Heart left ventricle (tissue), 13 donors: ENCODE measurements at regions not wholly inside any gene's neighbourhood (a gene's known extent, or its start where the extent isn't known, plus 50 kb on each side); places are given as distances from the start of the nearest gene placed in this dataset.

Experiments
- POLR2A ChIP-seq, 2 donors: fragments of 450-650 bp; IDR thresholded peaks; one replicate each; pipeline ENCODE4 v1.6.1; 2017; ENCODE audit warnings: antibody characterized with exemption in 2 of 2, mild to moderate bottlenecking in 2 of 2, moderate library complexity in 2 of 2
- TF ChIP-seq, protein P1 (sequence below), 12 donors: fragments of 200-600 bp; sonication (generic) in 4 of 12; IDR thresholded peaks; one replicate each; pipeline versions ENCODE4 v1.5.0 to v1.8.0; 2018 to 2022; ENCODE audit warnings: antibody characterized with exemption in 12 of 12, mild to moderate bottlenecking in 5 of 12
- donor health status: ischemic (EF 13 %, LVEDD 7.1; RV severe dilation, severe dysfunction).
- donor health status: DM: no; HTN: yes; CAD: no.
- donor health status: DM: no; HTN: no; CAD: no.
- donor health status: ischemic (EF 25% LVEDD 6.9; RV normal size, moderate dysfunction).
- donor health status: ischemic (EF 25% LVEDD 5.7; RV mildly dilated, moderate dysfunction).
- donor health status: ischemic (EF 35%, LVEDD 5.7; RV mildly dilated, moderate dysfunction).
- donor health status: nonischemic (EF 11% LVEDD 7.7; RV severe dilation, severe dysfunction).
- donor health status: DM: yes; HTN: yes; CAD: no.
- donor health status: PGD.
- donor health status: ischemic (EF 29% LVEDD 5.4; RV normal size, mild dysfunction).
- donor health status: nonischemic (EF 23%, LVEDD 6.1; RV moderate dilation, normal function).

DNA sequence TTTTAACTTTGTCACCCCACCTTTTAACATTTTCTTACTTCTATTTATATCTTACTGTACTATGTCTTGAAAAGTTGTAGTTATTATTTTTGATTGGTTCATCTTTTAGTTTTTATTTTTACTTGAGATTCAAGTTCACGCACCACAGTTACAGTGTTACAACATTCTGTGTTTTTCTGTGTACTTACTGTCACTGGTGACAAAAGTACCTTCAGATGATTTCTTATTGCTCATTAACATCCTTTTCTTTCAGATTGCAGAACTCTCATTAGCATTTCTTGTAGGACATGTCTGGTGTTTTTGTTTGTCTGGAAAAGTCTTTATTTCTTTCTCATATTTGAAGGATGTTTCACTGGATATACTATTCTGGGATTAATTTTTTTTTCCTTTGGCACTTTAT is 289.9 kb downstream of the BCAT1 start:
- TF ChIP-seq, protein P1, sequence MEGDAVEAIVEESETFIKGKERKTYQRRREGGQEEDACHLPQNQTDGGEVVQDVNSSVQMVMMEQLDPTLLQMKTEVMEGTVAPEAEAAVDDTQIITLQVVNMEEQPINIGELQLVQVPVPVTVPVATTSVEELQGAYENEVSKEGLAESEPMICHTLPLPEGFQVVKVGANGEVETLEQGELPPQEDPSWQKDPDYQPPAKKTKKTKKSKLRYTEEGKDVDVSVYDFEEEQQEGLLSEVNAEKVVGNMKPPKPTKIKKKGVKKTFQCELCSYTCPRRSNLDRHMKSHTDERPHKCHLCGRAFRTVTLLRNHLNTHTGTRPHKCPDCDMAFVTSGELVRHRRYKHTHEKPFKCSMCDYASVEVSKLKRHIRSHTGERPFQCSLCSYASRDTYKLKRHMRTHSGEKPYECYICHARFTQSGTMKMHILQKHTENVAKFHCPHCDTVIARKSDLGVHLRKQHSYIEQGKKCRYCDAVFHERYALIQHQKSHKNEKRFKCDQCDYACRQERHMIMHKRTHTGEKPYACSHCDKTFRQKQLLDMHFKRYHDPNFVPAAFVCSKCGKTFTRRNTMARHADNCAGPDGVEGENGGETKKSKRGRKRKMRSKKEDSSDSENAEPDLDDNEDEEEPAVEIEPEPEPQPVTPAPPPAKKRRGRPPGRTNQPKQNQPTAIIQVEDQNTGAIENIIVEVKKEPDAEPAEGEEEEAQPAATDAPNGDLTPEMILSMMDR (IDR thresholded peaks at IDR 0.05), result no peak
- no peak for TF ChIP-seq POLR2A (IDR thresholded peaks at IDR 0.05)
